Transverse colon (tissue), 4 donors: ENCODE measurements at regions not wholly inside any gene's neighbourhood (a gene's known extent, or its start where the extent isn't known, plus 50 kb on each side); places are given as distances from the start of the nearest gene placed in this dataset.

Source experiments
- DNase-seq: peaks from one replicate; pipeline ENCODE4 v3.0.0-alpha.2; 2019
- H3K27ac ChIP-seq, 4 donors: fragments of 200-600 bp; sonication (generic); 2 replicates each; pipeline ENCODE4 v1.5.1; 2016 to 2018; ENCODE audit warnings: inconsistent platforms in 4 of 4
- H3K27me3 ChIP-seq: fragments of 200-600 bp; sonication (generic); 2 replicates; pipeline ENCODE4 v1.5.1; 2017; ENCODE audit warnings: inconsistent platforms
- H3K36me3 ChIP-seq, 4 donors: fragments of 200-600 bp; sonication (generic); 2 replicates each; pipeline ENCODE4 v1.5.1; 2017 to 2019; ENCODE audit warnings: inconsistent platforms in 4 of 4
- H3K4me1 ChIP-seq, 4 donors: fragments of 200-600 bp; sonication (generic); 2 replicates each; pipeline ENCODE4 v1.5.1; 2017 to 2020; ENCODE audit warnings: inconsistent platforms in 4 of 4
- H3K4me3 ChIP-seq, 4 donors: fragments of 200-600 bp; sonication (generic); 1 replicate in 1 of 4; 2 replicates in 3 of 4; pipeline versions ENCODE4 v1.5.1 to v1.6.1; 2017 to 2019; ENCODE audit warnings: inconsistent platforms in 4 of 4
- H3K9me3 ChIP-seq, 2 donors: fragments of 200-600 bp; sonication (generic); 2 replicates each; pipeline ENCODE4 v1.5.1; 2017 to 2019; ENCODE audit warnings: inconsistent platforms in 2 of 2
- CTCF ChIP-seq, 5 experiments: fragments of 200-600 bp in 3 of 5; fragments of 450-650 bp in 2 of 5; sonication (generic) in 3 of 5; IDR thresholded peaks; 1 replicate in 2 of 5; 2 replicates in 3 of 5; pipeline ENCODE4 v1.5.1; 2016 to 2017; ENCODE audit warnings: antibody characterized with exemption in 5 of 5, inconsistent platforms in 3 of 5, mild to moderate bottlenecking in 2 of 5, moderate library complexity in 1 of 5
- EP300 ChIP-seq: sonication (generic); formaldehyde crosslinking; IDR thresholded peaks from one replicate; pipeline ENCODE4 v1.6.1; 2017; ENCODE audit warnings: antibody characterized with exemption, low read depth
- POLR2A ChIP-seq: fragments of 450-650 bp; IDR thresholded peaks from one replicate; pipeline ENCODE4 v1.6.1; 2016; ENCODE audit warnings: antibody characterized with exemption, mild to moderate bottlenecking, moderate library complexity
- POLR2AphosphoS5 ChIP-seq, 3 donors: sonication (generic); formaldehyde crosslinking; IDR thresholded peaks; one replicate each; pipeline ENCODE4 v1.6.1; 2016; ENCODE audit warnings: antibody characterized with exemption in 3 of 3
- WGBS, 2 donors: methylation state at CpG; one replicate each; pipeline ENCODE4 v1.1.5; 2018; ENCODE audit warnings: low coverage in 1 of 2; 5-methylcytosine and 5-hydroxymethylcytosine counted together
- in situ Hi-C, 4 donors: fragments of 200-750 bp; cut with MboI; loops; one replicate each; pipeline versions ENCODE4 v1.15.0 to v1.15.1; 2017; ENCODE audit warnings: low sequenced_read_pairs in 3 of 4, low pct_ligation_motif_present in 1 of 4, low pct_unique_long_range_greater_than_20kb in 1 of 4
- intact Hi-C: fragments of 100-400 bp; cut with DNase I; formaldehyde crosslinking; loops from one replicate; pipeline ENCODE4 v1.15.1; 2023; ENCODE audit warnings: low total_unique reads

- intact Hi-C loops (no loop called here), in situ Hi-C loops (no loop called here)
- no peak overlapping the region for H3K4me3 ChIP-seq
- no peak for DNase-seq
- H3K27ac ChIP-seq: no peak overlapping the region
- no peaks in the 10 kb centered on the region for H3K27me3 ChIP-seq
- no peak for TF ChIP-seq POLR2AphosphoS5 (IDR thresholded peaks at IDR 0.05)
- TF ChIP-seq CTCF (IDR thresholded peaks at IDR 0.05): no peak
- no peak for TF ChIP-seq POLR2A
- TF ChIP-seq EP300: no peak
- no peaks in the 10 kb centered on the region for H3K36me3 ChIP-seq
- no peaks in the 10 kb centered on the region for H3K9me3 ChIP-seq
- WGBS, 2 donors: 80 to 94% methylated on average over 3 to 8 of the region's 8 CpGs
- H3K4me1 ChIP-seq: no peaks in the 10 kb centered on the region
Observed at GRCh38 chr10:36094096-36094495, 452.0 kb upstream of the FZD8 start.

- Histone ChIP-seq H3K27me3 (no peaks in the 10 kb centered on the region), H3K4me1 (no peaks in the 10 kb centered on the region), H3K9me3 (no peaks in the 10 kb centered on the region), H3K4me3 (no peak overlapping the region), H3K36me3 (no peaks in the 10 kb centered on the region), H3K27ac (no peak overlapping the region)
- WGBS, 2 donors: 85 to 91% methylated on average over 6 to 7 of the region's 7 CpGs
- in situ Hi-C loops (no loop called here), intact Hi-C loops (no loop called here)
- DNase-seq: no peak
- TF ChIP-seq POLR2A (no peak), CTCF (IDR thresholded peaks at IDR 0.05) (no peak), EP300 (no peak), POLR2AphosphoS5 (IDR thresholded peaks at IDR 0.05) (no peak)
Observed at GRCh38 chr10:36092116-36092515, 450.0 kb upstream of the FZD8 start.

GRCh38 chr10:36091007-36091406, 448.9 kb upstream of the FZD8 start:
- in situ Hi-C loops (no loop called here), intact Hi-C loops (no loop called here)
- TF ChIP-seq POLR2A (no peak), EP300 (no peak), CTCF (IDR thresholded peaks at IDR 0.05) (no peak), POLR2AphosphoS5 (IDR thresholded peaks at IDR 0.05) (no peak)
- DNase-seq: no peak
- Histone ChIP-seq H3K36me3 (no peaks in the 10 kb centered on the region), H3K9me3 (no peaks in the 10 kb centered on the region), H3K27me3 (no peaks in the 10 kb centered on the region), H3K4me3 (no peak overlapping the region), H3K4me1 (no peaks in the 10 kb centered on the region), H3K27ac (no peak overlapping the region)
- 91 to 93% methylated on average over 3 of the region's 3 CpGs for WGBS, 2 donors

- no peak for DNase-seq
Observed at GRCh38 chr10:36089790-36090440, 447.8 kb upstream of the FZD8 start.

More at GRCh38 chr10:36089790-36090440, 447.8 kb upstream of the FZD8 start:
- H3K4me1 ChIP-seq: no peaks in the 10 kb centered on the region
- in situ Hi-C loops (no loop called here), intact Hi-C loops (no loop called here)
- no peaks in the 10 kb centered on the region for H3K27me3 ChIP-seq
- no peaks in the 10 kb centered on the region for H3K9me3 ChIP-seq
- no peak overlapping the region for H3K4me3 ChIP-seq
- TF ChIP-seq POLR2AphosphoS5 (IDR thresholded peaks at IDR 0.05) (no peak), CTCF (IDR thresholded peaks at IDR 0.05) (no peak), EP300 (no peak), POLR2A (no peak)
- 60 to 64% methylated on average over 1 to 2 of the region's 2 CpGs for WGBS, 2 donors
- H3K27ac ChIP-seq: no peak overlapping the region
- H3K36me3 ChIP-seq: no peaks in the 10 kb centered on the region
